Mesothelial cell of epicardium (in vitro differentiated cells): ENCODE measurements at regions not wholly inside any gene's neighbourhood (a gene's known extent, or its start where the extent isn't known, plus 50 kb on each side); places are given as distances from the start of the nearest gene placed in this dataset.
"Not testable (repeated sequence)": the region's sequence is repeated elsewhere in the genome, so short reads cannot be mapped to it uniquely, and the experiment has no call there.

Experiments
- DNase-seq, 2 experiments: peaks; one replicate each; pipeline ENCODE4 v3.0.0; 2021; ENCODE audit warnings: low spot score in 2 of 2; ENCODE audit not compliant: unreplicated experiment in 2 of 2
- H3K27ac Mint-ChIP-seq: 2 replicates; pipeline ENCODE4 v1.8.0; 2021; ENCODE audit warnings: mixed read lengths
- H3K27me3 Mint-ChIP-seq: 2 replicates; pipeline ENCODE4 v1.8.0; 2021; ENCODE audit warnings: low read depth, mixed read lengths
- H3K36me3 Mint-ChIP-seq: 2 replicates; pipeline ENCODE4 v1.8.0; 2021; ENCODE audit warnings: mixed read lengths
- H3K4me1 Mint-ChIP-seq: 2 replicates; pipeline ENCODE4 v1.8.0; 2021; ENCODE audit warnings: mixed read lengths
- H3K4me3 Mint-ChIP-seq: 2 replicates; pipeline ENCODE4 v1.8.0; 2021; ENCODE audit warnings: mild to moderate bottlenecking, moderate library complexity, mixed read lengths
- H3K9me3 Mint-ChIP-seq: 2 replicates; pipeline ENCODE4 v1.8.0; 2021; ENCODE audit warnings: mixed read lengths
- CTCF ChIP-seq: fragments of 200-600 bp; sonication (generic); IDR thresholded peaks from one replicate; pipeline ENCODE4 v1.5.0; 2021; ENCODE audit warnings: antibody characterized with exemption; ENCODE audit not compliant: unreplicated experiment

GRCh38 chr2:200125444-200126284, 170.3 kb downstream of the MAIP1 start:
- no peak overlapping the region for H3K4me3 Mint-ChIP-seq
- H3K27ac Mint-ChIP-seq, result no peak overlapping the region
- H3K36me3 Mint-ChIP-seq, result no peaks in the 10 kb centered on the region
- H3K9me3 Mint-ChIP-seq, result peaks cover 19% of the 10 kb centered on the region
- H3K4me1 Mint-ChIP-seq, result no peaks in the 10 kb centered on the region
- no peak for TF ChIP-seq CTCF
- DNase-seq, result no peak
- H3K27me3 Mint-ChIP-seq, result no peaks in the 10 kb centered on the region

- H3K4me1 Mint-ChIP-seq, H3K4me3 Mint-ChIP-seq, H3K27me3 Mint-ChIP-seq, H3K36me3 Mint-ChIP-seq, DNase-seq, H3K27ac Mint-ChIP-seq: not testable (repeated sequence)
- H3K9me3 Mint-ChIP-seq, result peaks cover 19% of the 10 kb centered on the region
Measured at GRCh38 chr2:200126285-200126670, 170.9 kb downstream of the MAIP1 start.

GRCh38 chr2:200126680-200127079, 171.3 kb downstream of the MAIP1 start:
- peaks cover 19% of the 10 kb centered on the region for H3K9me3 Mint-ChIP-seq
- not testable (repeated sequence) for H3K4me3 Mint-ChIP-seq, DNase-seq, H3K4me1 Mint-ChIP-seq, H3K27ac Mint-ChIP-seq, H3K36me3 Mint-ChIP-seq, H3K27me3 Mint-ChIP-seq

- Mint-ChIP-seq H3K36me3 (no peaks in the 10 kb centered on the region), H3K4me1 (peaks cover 3% of the 10 kb centered on the region), H3K9me3 (peaks cover 17% of the 10 kb centered on the region), H3K27ac (no peak overlapping the region), H3K4me3 (no peak overlapping the region), H3K27me3 (no peaks in the 10 kb centered on the region)
- DNase-seq, result no peak
- TF ChIP-seq CTCF, result no peak
Measured at GRCh38 chr2:200127848-200128247, 172.5 kb downstream of the MAIP1 start.

GRCh38 chr2:200128296-200128695, 172.9 kb downstream of the MAIP1 start:
- no peak for DNase-seq
- Mint-ChIP-seq H3K9me3 (peaks cover 14% of the 10 kb centered on the region), H3K27ac (no peak overlapping the region), H3K36me3 (no peaks in the 10 kb centered on the region), H3K4me1 (peaks cover 3% of the 10 kb centered on the region), H3K27me3 (no peaks in the 10 kb centered on the region), H3K4me3 (no peak overlapping the region)
- no peak for TF ChIP-seq CTCF

GRCh38 chr2:200129721-200130462, 174.5 kb downstream of the MAIP1 start:
- Mint-ChIP-seq H3K27ac (no peak overlapping the region), H3K4me3 (no peak overlapping the region), H3K36me3 (peaks cover 1% of the 10 kb centered on the region), H3K27me3 (no peaks in the 10 kb centered on the region), H3K9me3 (peaks cover 11% of the 10 kb centered on the region), H3K4me1 (peaks cover 3% of the 10 kb centered on the region)
- DNase-seq, result no peak
- no peak for TF ChIP-seq CTCF
